ENCODE measurements at regions not wholly inside any gene's neighbourhood (a gene's known extent, or its start where the extent isn't known, plus 50 kb on each side); places are given as distances from the start of the nearest gene placed in this dataset.

DNA sequence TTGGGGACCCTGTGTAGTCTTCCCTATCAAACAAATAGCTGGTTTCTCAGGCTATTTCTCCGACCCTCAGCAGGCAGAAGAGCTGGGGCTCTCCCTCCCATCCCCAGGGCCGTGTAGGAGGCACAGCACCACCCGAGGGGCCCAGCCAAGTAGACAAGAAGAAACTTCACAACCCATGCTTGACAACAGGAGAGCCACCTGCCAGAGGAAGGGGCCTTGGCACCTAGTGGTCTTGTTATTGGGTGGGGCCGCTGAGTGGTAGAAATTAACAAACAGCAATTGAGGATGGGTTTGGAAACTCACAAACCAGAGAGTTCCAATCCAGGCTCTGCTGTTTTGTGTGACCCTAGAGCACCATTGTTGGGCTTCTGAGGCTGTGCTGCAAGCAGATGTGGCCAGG lies 108.5 kb upstream of the CHD6 start:
- WGBS, 2 donors: 63 to 77% methylated on average over 4 of the region's 4 CpGs
- TF ChIP-seq, protein P1, sequence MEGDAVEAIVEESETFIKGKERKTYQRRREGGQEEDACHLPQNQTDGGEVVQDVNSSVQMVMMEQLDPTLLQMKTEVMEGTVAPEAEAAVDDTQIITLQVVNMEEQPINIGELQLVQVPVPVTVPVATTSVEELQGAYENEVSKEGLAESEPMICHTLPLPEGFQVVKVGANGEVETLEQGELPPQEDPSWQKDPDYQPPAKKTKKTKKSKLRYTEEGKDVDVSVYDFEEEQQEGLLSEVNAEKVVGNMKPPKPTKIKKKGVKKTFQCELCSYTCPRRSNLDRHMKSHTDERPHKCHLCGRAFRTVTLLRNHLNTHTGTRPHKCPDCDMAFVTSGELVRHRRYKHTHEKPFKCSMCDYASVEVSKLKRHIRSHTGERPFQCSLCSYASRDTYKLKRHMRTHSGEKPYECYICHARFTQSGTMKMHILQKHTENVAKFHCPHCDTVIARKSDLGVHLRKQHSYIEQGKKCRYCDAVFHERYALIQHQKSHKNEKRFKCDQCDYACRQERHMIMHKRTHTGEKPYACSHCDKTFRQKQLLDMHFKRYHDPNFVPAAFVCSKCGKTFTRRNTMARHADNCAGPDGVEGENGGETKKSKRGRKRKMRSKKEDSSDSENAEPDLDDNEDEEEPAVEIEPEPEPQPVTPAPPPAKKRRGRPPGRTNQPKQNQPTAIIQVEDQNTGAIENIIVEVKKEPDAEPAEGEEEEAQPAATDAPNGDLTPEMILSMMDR (IDR thresholded peaks at IDR 0.05; ENCODE audit: control extremely low read depth, extremely low read depth): no peak
- no peak overlapping the region for H3K4me3 ChIP-seq
- no peaks in the 10 kb centered on the region for H3K27me3 ChIP-seq (ENCODE audit: control insufficient read depth in 3 of 3, insufficient read depth in 3 of 3, low read length in 2 of 3)
- ATAC-seq (ENCODE audit: insufficient read depth, low FRiP score) (no peak), DNase-seq (no peak)
- H3K9ac ChIP-seq (ENCODE audit: insufficient read depth in 1 of 2, low read length in 2 of 2): no peak overlapping the region
- H3K27ac ChIP-seq (ENCODE audit: low read depth in 1 of 2, low read length in 1 of 2): no peak overlapping the region
- no peaks in the 10 kb centered on the region for H3K36me3 ChIP-seq (ENCODE audit: control insufficient read depth in 4 of 4, insufficient read depth in 4 of 4, low read length in 4 of 4)
- H3K9me3 ChIP-seq (ENCODE audit: control insufficient read depth in 4 of 4, insufficient read depth in 3 of 4, low read length in 3 of 4): peaks cover 0 to 3% (median 0%) of the 10 kb centered on the region in 4 donors
- H3K4me1 ChIP-seq (ENCODE audit: control insufficient read depth in 5 of 5, insufficient read depth in 5 of 5, low read length in 5 of 5): no peaks in the 10 kb centered on the region

DNA sequence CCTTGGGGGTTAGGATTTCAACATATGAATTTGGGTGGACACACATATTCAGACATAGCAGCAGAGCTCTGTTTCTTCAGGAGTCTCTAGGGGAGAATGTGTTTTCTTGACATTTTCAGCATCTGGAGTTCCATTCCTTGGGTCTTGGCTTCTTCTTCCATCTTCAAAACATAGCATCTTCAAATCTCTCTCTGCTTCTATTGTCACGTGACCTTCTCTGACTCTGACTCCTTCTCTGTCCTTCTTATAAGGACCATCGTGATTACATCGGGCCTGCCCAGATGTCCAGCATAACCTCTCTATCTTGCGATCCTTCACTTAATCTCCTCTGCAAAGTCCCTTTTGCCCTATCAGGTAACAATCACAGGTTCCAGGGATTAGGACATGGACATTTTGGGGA lies 101.0 kb upstream of the CHD6 start:
- Histone ChIP-seq H3K4me3 (no peak overlapping the region), H3K9me3 (ENCODE audit: control insufficient read depth in 4 of 4, insufficient read depth in 3 of 4, low read length in 3 of 4) (peaks cover 0 to 1% (median 0%) of the 10 kb centered on the region in 4 donors), H3K27me3 (ENCODE audit: control insufficient read depth in 3 of 3, insufficient read depth in 3 of 3, low read length in 2 of 3) (no peaks in the 10 kb centered on the region), H3K4me1 (ENCODE audit: control insufficient read depth in 5 of 5, insufficient read depth in 5 of 5, low read length in 5 of 5) (peaks cover 0 to 3% (median 0%) of the 10 kb centered on the region in 5 donors), H3K27ac (ENCODE audit: low read depth in 1 of 2, low read length in 1 of 2) (no peak overlapping the region), H3K36me3 (ENCODE audit: control insufficient read depth in 4 of 4, insufficient read depth in 4 of 4, low read length in 4 of 4) (no peaks in the 10 kb centered on the region), H3K9ac (ENCODE audit: insufficient read depth in 1 of 2, low read length in 2 of 2) (no peak overlapping the region)
- ATAC-seq (ENCODE audit: insufficient read depth, low FRiP score) (no peak), DNase-seq (no peak)
- WGBS, 2 donors: 92 to 94% methylated on average over 4 of the region's 4 CpGs
- TF ChIP-seq, protein P1 (IDR thresholded peaks at IDR 0.05; ENCODE audit: control extremely low read depth, extremely low read depth): no peak

DNA sequence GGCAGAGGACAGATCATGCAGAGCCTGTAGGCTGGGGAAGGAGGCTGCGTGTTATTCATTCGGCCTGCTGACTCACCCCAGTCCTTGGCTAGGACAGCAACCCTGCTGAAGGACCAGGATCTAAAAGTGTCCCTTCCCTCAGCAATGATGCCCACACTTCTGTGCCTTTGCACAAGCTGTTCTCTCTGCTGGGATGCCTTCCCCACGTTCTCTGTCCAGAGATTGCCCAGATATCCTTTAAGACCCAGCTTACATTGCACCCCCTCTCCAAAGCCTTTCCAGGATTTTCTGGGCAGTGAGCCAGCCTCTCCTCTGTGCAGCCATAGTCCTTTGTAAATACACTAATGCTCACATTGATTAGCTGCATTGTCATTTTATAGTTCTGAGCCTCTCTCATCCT lies 99.3 kb upstream of the CHD6 start:
- TF ChIP-seq, protein P1 (IDR thresholded peaks at IDR 0.05; ENCODE audit: control extremely low read depth, extremely low read depth): no peak
- H3K36me3 ChIP-seq (ENCODE audit: control insufficient read depth in 4 of 4, insufficient read depth in 4 of 4, low read length in 4 of 4): no peaks in the 10 kb centered on the region
- peaks cover 0 to 1% (median 0%) of the 10 kb centered on the region in 4 donors for H3K9me3 ChIP-seq (ENCODE audit: control insufficient read depth in 4 of 4, insufficient read depth in 3 of 4, low read length in 3 of 4)
- peak; percentile 69 to 83 (median 73) for DNase-seq
- peaks cover 0 to 6% (median 0%) of the 10 kb centered on the region in 5 donors for H3K4me1 ChIP-seq (ENCODE audit: control insufficient read depth in 5 of 5, insufficient read depth in 5 of 5, low read length in 5 of 5)
- H3K4me3 ChIP-seq: no peak overlapping the region
- no peak for ATAC-seq (ENCODE audit: insufficient read depth, low FRiP score)
- no peaks in the 10 kb centered on the region for H3K27me3 ChIP-seq (ENCODE audit: control insufficient read depth in 3 of 3, insufficient read depth in 3 of 3, low read length in 2 of 3)
- H3K27ac ChIP-seq (ENCODE audit: low read depth in 1 of 2, low read length in 1 of 2): no peak overlapping the region
- 59 to 70% methylated on average over 3 of the region's 3 CpGs for WGBS, 2 donors
- H3K9ac ChIP-seq (ENCODE audit: insufficient read depth in 1 of 2, low read length in 2 of 2): no peak overlapping the region

DNA sequence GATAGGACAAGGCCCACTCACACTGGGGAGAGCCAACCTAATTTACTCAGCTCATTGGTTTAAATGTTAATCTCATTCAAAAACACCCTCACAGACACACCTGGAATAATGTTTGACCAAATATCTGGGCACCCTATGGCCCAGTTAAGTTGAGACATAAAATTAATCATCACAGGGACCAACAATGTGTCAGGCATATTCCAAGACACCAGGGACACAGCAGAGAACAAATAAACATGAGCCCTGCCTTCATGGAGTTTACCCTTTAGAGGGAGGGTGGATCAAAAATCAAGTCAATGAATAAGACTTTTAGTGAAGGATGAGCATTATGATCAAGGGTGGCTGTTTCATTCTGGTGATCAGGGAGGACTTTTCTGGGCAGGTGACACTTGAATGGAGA lies 98.7 kb upstream of the CHD6 start:
- Histone ChIP-seq H3K36me3 (ENCODE audit: control insufficient read depth in 4 of 4, insufficient read depth in 4 of 4, low read length in 4 of 4) (no peaks in the 10 kb centered on the region), H3K4me3 (no peak overlapping the region)

More for the DNA sequence above, 98.7 kb upstream of the CHD6 start:
- TF ChIP-seq, protein P1 (IDR thresholded peaks at IDR 0.05; ENCODE audit: control extremely low read depth, extremely low read depth): no peak
- Histone ChIP-seq H3K27me3 (ENCODE audit: control insufficient read depth in 3 of 3, insufficient read depth in 3 of 3, low read length in 2 of 3) (no peaks in the 10 kb centered on the region), H3K9ac (ENCODE audit: insufficient read depth in 1 of 2, low read length in 2 of 2) (no peak overlapping the region), H3K27ac (ENCODE audit: low read depth in 1 of 2, low read length in 1 of 2) (no peak overlapping the region), H3K4me1 (ENCODE audit: control insufficient read depth in 5 of 5, insufficient read depth in 5 of 5, low read length in 5 of 5) (peaks cover 0 to 6% (median 0%) of the 10 kb centered on the region in 5 donors), H3K9me3 (ENCODE audit: control insufficient read depth in 4 of 4, insufficient read depth in 3 of 4, low read length in 3 of 4) (no peaks in the 10 kb centered on the region)
- no peak for DNase-seq
- no peak for ATAC-seq (ENCODE audit: insufficient read depth, low FRiP score)

Measured in lung (tissue), 11 donors.